Naive thymus-derived CD4-positive, alpha-beta T cell (primary cell): ENCODE measurements at regions not wholly inside any gene's neighbourhood (a gene's known extent, or its start where the extent isn't known, plus 50 kb on each side); places are given as distances from the start of the nearest gene placed in this dataset.
"Not testable (repeated sequence)": the region's sequence is repeated elsewhere in the genome, so short reads cannot be mapped to it uniquely, and the experiment has no call there.

Source experiments
- ATAC-seq: fragments of 150-1000 bp; cut with Tn5 transposase; 2 replicates; pipeline ENCODE4 v1.10.0; 2021; ENCODE audit warnings: mild to moderate bottlenecking, moderate library complexity
- CTCF ChIA-PET: fragments of 350-600 bp; sonication (Branson Sonifier 250); formaldehyde crosslinking; loops from one replicate; lab custom pipeline; 2021; ENCODE audit warnings: antibody characterized with exemption; lab: Charles Lee
- POLR2A ChIA-PET: fragments of 350-600 bp; sonication (Branson Sonifier 250); formaldehyde crosslinking; loops from one replicate; lab custom pipeline; 2021; ENCODE audit warnings: antibody characterized with exemption, inconsistent platforms; lab: Charles Lee
- DNase-seq, 9 donors: peaks; one replicate each; pipeline versions ENCODE4 v3.0.0 to v3.0.0-alpha.2; 2020 to 2022; ENCODE audit warnings: mixed read lengths in 1 of 9
- H3K27ac ChIP-seq: one replicate; pipeline ENCODE4 v1.7.0; 2013; ENCODE audit warnings: mild to moderate bottlenecking, low read depth, low read length, moderate library complexity
- H3K27me3 ChIP-seq, 2 donors: one replicate each; pipeline ENCODE4 v1.7.0; 2013; ENCODE audit warnings: low read length in 2 of 2, mild to moderate bottlenecking in 2 of 2, moderate library complexity in 2 of 2; ENCODE audit not compliant: control insufficient read depth in 2 of 2, insufficient read depth in 2 of 2
- H3K36me3 ChIP-seq, 3 experiments: 1 replicate in 2 of 3; 2 replicates in 1 of 3; pipeline ENCODE4 v1.7.0; 2013; ENCODE audit warnings: low read length in 3 of 3, mild to moderate bottlenecking in 3 of 3, moderate library complexity in 1 of 3; ENCODE audit not compliant: insufficient read depth in 3 of 3, control insufficient read depth in 2 of 3
- H3K4me1 ChIP-seq, 2 donors: one replicate each; pipeline ENCODE4 v1.7.0; 2013; ENCODE audit warnings: low read length in 2 of 2, mild to moderate bottlenecking in 2 of 2, moderate library complexity in 1 of 2; ENCODE audit not compliant: control insufficient read depth in 2 of 2, insufficient read depth in 2 of 2
- H3K4me3 ChIP-seq: 2 replicates; pipeline ENCODE4 v1.7.0; 2013; ENCODE audit warnings: mild to moderate bottlenecking, low read length
- H3K9me3 ChIP-seq, 3 experiments: 1 replicate in 2 of 3; 2 replicates in 1 of 3; pipeline ENCODE4 v1.7.0; 2013; ENCODE audit warnings: low read length in 3 of 3; ENCODE audit not compliant: control insufficient read depth in 2 of 3
- H3K27ac Mint-ChIP-seq, 9 donors: one replicate each; pipeline ENCODE4 v1.8.0; 2020 to 2022; ENCODE audit warnings: mixed read lengths in 9 of 9, mild to moderate bottlenecking in 8 of 9, moderate library complexity in 5 of 9, inconsistent platforms in 2 of 9
- H3K27me3 Mint-ChIP-seq, 5 donors: one replicate each; pipeline ENCODE4 v1.8.0; 2021 to 2022; ENCODE audit warnings: mixed read lengths in 5 of 5, mild to moderate bottlenecking in 1 of 5
- H3K36me3 Mint-ChIP-seq, 5 donors: one replicate each; pipeline ENCODE4 v1.8.0; 2020 to 2022; ENCODE audit warnings: mixed read lengths in 5 of 5, mild to moderate bottlenecking in 3 of 5, inconsistent platforms in 1 of 5
- H3K4me1 Mint-ChIP-seq, 7 donors: one replicate each; pipeline ENCODE4 v1.8.0; 2020 to 2022; ENCODE audit warnings: mixed read lengths in 7 of 7, mild to moderate bottlenecking in 3 of 7, inconsistent platforms in 1 of 7
- H3K4me3 Mint-ChIP-seq, 10 donors: one replicate each; pipeline ENCODE4 v1.8.0; 2020 to 2022; ENCODE audit warnings: mild to moderate bottlenecking in 10 of 10, mixed read lengths in 10 of 10, moderate library complexity in 6 of 10, inconsistent platforms in 2 of 10
- H3K9me3 Mint-ChIP-seq, 11 donors: one replicate each; pipeline ENCODE4 v1.8.0; 2020 to 2022; ENCODE audit warnings: mixed read lengths in 11 of 11, mild to moderate bottlenecking in 4 of 11, inconsistent platforms in 1 of 11, moderate library complexity in 1 of 11
- intact Hi-C, 2 donors: fragments of 100-400 bp; cut with micrococcal nuclease; formaldehyde crosslinking; loops; one replicate each; pipeline ENCODE4 v1.15.1; 2023

- no peak overlapping the region for H3K27ac ChIP-seq
- no peak overlapping the region for H3K4me3 ChIP-seq
- CTCF ChIA-PET, result no interaction called here
- peaks cover 0 to 13% (median 11%) of the 10 kb centered on the region in 5 donors for H3K27me3 Mint-ChIP-seq
- H3K9me3 Mint-ChIP-seq, result peaks cover 0 to 11% (median 0%) of the 10 kb centered on the region in 11 donors
- H3K4me1 ChIP-seq, result peaks cover 0 to 4% of the 10 kb centered on the region in 2 donors
- no peaks in the 10 kb centered on the region for H3K36me3 Mint-ChIP-seq
- H3K36me3 ChIP-seq, result no peaks in the 10 kb centered on the region
- H3K27me3 ChIP-seq, result no peaks in the 10 kb centered on the region
- peaks cover 0 to 7% (median 6%) of the 10 kb centered on the region in 7 donors for H3K4me1 Mint-ChIP-seq
- intact Hi-C loops, result no loop called here
- no peaks in the 10 kb centered on the region for H3K9me3 ChIP-seq
- ATAC-seq, result no peak
- no peak for DNase-seq
- H3K4me3 Mint-ChIP-seq, result no peak overlapping the region
- no peak overlapping the region for H3K27ac Mint-ChIP-seq
- POLR2A ChIA-PET, result no interaction called here
Observed at GRCh38 chr16:88330971-88331890, 51.5 kb upstream of the ZNF469 start.

- Mint-ChIP-seq H3K27me3 (peaks cover 0 to 13% (median 11%) of the 10 kb centered on the region in 5 donors), H3K36me3 (no peaks in the 10 kb centered on the region), H3K4me3 (no peak overlapping the region), H3K27ac (no peak overlapping the region), H3K4me1 (peaks cover 0 to 7% (median 6%) of the 10 kb centered on the region in 7 donors), H3K9me3 (peaks cover 0 to 19% (median 0%) of the 10 kb centered on the region in 11 donors)
- H3K4me1 ChIP-seq, result peaks cover 0 to 4% of the 10 kb centered on the region in 2 donors
- no peak for DNase-seq
- no peaks in the 10 kb centered on the region for H3K27me3 ChIP-seq
- H3K36me3 ChIP-seq, result no peaks in the 10 kb centered on the region
- no peaks in the 10 kb centered on the region for H3K9me3 ChIP-seq
- CTCF ChIA-PET, result no interaction called here
- ATAC-seq, result no peak
- H3K27ac ChIP-seq, result no peak overlapping the region
- H3K4me3 ChIP-seq, result no peak overlapping the region
- POLR2A ChIA-PET, result no interaction called here
- intact Hi-C loops, result no loop called here
Observed at GRCh38 chr16:88331989-88332920, 50.5 kb upstream of the ZNF469 start.

- DNase-seq, ATAC-seq, CTCF ChIA-PET, H3K36me3 ChIP-seq, H3K27ac ChIP-seq, H3K4me3 ChIP-seq, H3K4me1 ChIP-seq, H3K9me3 ChIP-seq, H3K36me3 Mint-ChIP-seq, POLR2A ChIA-PET, H3K27me3 ChIP-seq, H3K4me1 Mint-ChIP-seq, intact Hi-C loops: not testable (repeated sequence)
- H3K27me3 Mint-ChIP-seq, result peaks cover 0 to 13% (median 11%) of the 10 kb centered on the region in 5 donors
- H3K4me3 Mint-ChIP-seq, result peak overlapping the region in 4 of 10 donors; percentile 2 to 26 (median 22)
- peaks cover 0 to 21% (median 0%) of the 10 kb centered on the region in 11 donors for H3K9me3 Mint-ChIP-seq
- H3K27ac Mint-ChIP-seq, result peak overlapping the region in 1 of 9 donors; percentile 30
Observed at GRCh38 chr16:88332921-88333825, 49.6 kb upstream of the ZNF469 start.
